ENCODE measurements at regions not wholly inside any gene's neighbourhood (a gene's known extent, or its start where the extent isn't known, plus 50 kb on each side); places are given as distances from the start of the nearest gene placed in this dataset.

- TF ChIP-seq TAF1 (IDR thresholded peaks at IDR 0.05; ENCODE audit: borderline replicate concordance, insufficient read depth, low read length) (no peak), REST (IDR thresholded peaks at IDR 0.05; ENCODE audit: insufficient read depth in 1 of 2, low read depth in 2 of 2, low read length in 2 of 2) (no peak), POLR2AphosphoS5 (IDR thresholded peaks at IDR 0.05; ENCODE audit: low read depth, low read length) (no peak), SIN3A (IDR thresholded peaks at IDR 0.05; ENCODE audit: borderline replicate concordance, insufficient read depth, low read length) (no peak), FOXP2 (optimal IDR thresholded peaks at IDR 0.05; ENCODE audit: borderline replicate concordance, extremely low read depth, extremely low read length, insufficient read depth) (no peak)
These were observed 234.5 kb upstream of the MAN1A1 start for GRCh38 chr6:119584088-119584487.

Data from PFSK-1 (cell line).